ENCODE measurements at regions not wholly inside any gene's neighbourhood (a gene's known extent, or its start where the extent isn't known, plus 50 kb on each side); places are given as distances from the start of the nearest gene placed in this dataset.
A peak's percentile ranks its signal among the peaks of the same experiment; 100 is the strongest.
"Not testable (repeated sequence)": the region's sequence is repeated elsewhere in the genome, so short reads cannot be mapped to it uniquely, and the experiment has no call there.

- no peaks in the 10 kb centered on the region for H3K36me3 Mint-ChIP-seq (ENCODE audit: low read depth)
- H3K4me3 Mint-ChIP-seq, result no peak overlapping the region
- intact Hi-C loops (cut with micrococcal nuclease), result no loop called here
- peaks cover 1% of the 10 kb centered on the region for H3K27me3 Mint-ChIP-seq
- no peaks in the 10 kb centered on the region for H3K9me3 Mint-ChIP-seq
- no peak overlapping the region for H3K27ac Mint-ChIP-seq
- peaks cover 65% of the 10 kb centered on the region for H3K4me1 Mint-ChIP-seq (ENCODE audit: low read depth)
Measured at GRCh38 chr13:50286324-50286723, 271.1 kb downstream of the KCNRG start.

- intact Hi-C loops (cut with micrococcal nuclease), result no loop called here
- H3K4me3 Mint-ChIP-seq, result no peak overlapping the region
- peaks cover 65% of the 10 kb centered on the region for H3K4me1 Mint-ChIP-seq (ENCODE audit: low read depth)
- H3K27me3 Mint-ChIP-seq, result peaks cover 1% of the 10 kb centered on the region
- H3K9me3 Mint-ChIP-seq, result no peaks in the 10 kb centered on the region
- H3K36me3 Mint-ChIP-seq (ENCODE audit: low read depth), result no peaks in the 10 kb centered on the region
- peak overlapping the region; percentile 38 for H3K27ac Mint-ChIP-seq
Measured at GRCh38 chr13:50290186-50290585, 274.9 kb downstream of the KCNRG start.

GRCh38 chr13:50291611-50292010, 276.4 kb downstream of the KCNRG start:
- intact Hi-C loops (cut with micrococcal nuclease), result no loop called here
- no peak overlapping the region for H3K4me3 Mint-ChIP-seq
- peaks cover 56% of the 10 kb centered on the region for H3K4me1 Mint-ChIP-seq (ENCODE audit: low read depth)
- H3K27ac Mint-ChIP-seq, result no peak overlapping the region
- peaks cover 1% of the 10 kb centered on the region for H3K27me3 Mint-ChIP-seq
- no peaks in the 10 kb centered on the region for H3K9me3 Mint-ChIP-seq
- H3K36me3 Mint-ChIP-seq (ENCODE audit: low read depth), result no peaks in the 10 kb centered on the region

- peaks cover 57% of the 10 kb centered on the region for H3K4me1 Mint-ChIP-seq (ENCODE audit: low read depth)
- no peaks in the 10 kb centered on the region for H3K9me3 Mint-ChIP-seq
- H3K36me3 Mint-ChIP-seq (ENCODE audit: low read depth), result no peaks in the 10 kb centered on the region
- peaks cover 1% of the 10 kb centered on the region for H3K27me3 Mint-ChIP-seq
- peak overlapping the region; percentile 27 for H3K27ac Mint-ChIP-seq
- no peak overlapping the region for H3K4me3 Mint-ChIP-seq
- intact Hi-C loops (cut with micrococcal nuclease), result no loop called here
Measured at GRCh38 chr13:50292081-50292480, 276.8 kb downstream of the KCNRG start.

- H3K27ac Mint-ChIP-seq; H3K4me3 Mint-ChIP-seq; H3K27me3 Mint-ChIP-seq; H3K36me3 Mint-ChIP-seq (ENCODE audit: low read depth); H3K9me3 Mint-ChIP-seq; intact Hi-C loops (cut with micrococcal nuclease): not testable (repeated sequence)
- H3K4me1 Mint-ChIP-seq (ENCODE audit: low read depth), result peaks cover 64% of the 10 kb centered on the region
Measured at GRCh38 chr13:50294425-50294824, 279.2 kb downstream of the KCNRG start.

GRCh38 chr13:50299546-50300249, 284.5 kb downstream of the KCNRG start:
- H3K36me3 Mint-ChIP-seq (ENCODE audit: low read depth), result no peaks in the 10 kb centered on the region
- no peaks in the 10 kb centered on the region for H3K9me3 Mint-ChIP-seq
- intact Hi-C loops (cut with micrococcal nuclease), result no loop called here
- H3K4me1 Mint-ChIP-seq (ENCODE audit: low read depth), result peaks cover 16% of the 10 kb centered on the region
- peaks cover 2% of the 10 kb centered on the region for H3K27me3 Mint-ChIP-seq
- H3K27ac Mint-ChIP-seq, result no peak overlapping the region
- H3K4me3 Mint-ChIP-seq, result no peak overlapping the region

GRCh38 chr13:50303963-50304721, 288.9 kb downstream of the KCNRG start:
- Mint-ChIP-seq H3K36me3 (ENCODE audit: low read depth) (no peaks in the 10 kb centered on the region), H3K4me1 (ENCODE audit: low read depth) (peaks cover under 1% of the 10 kb centered on the region), H3K9me3 (no peaks in the 10 kb centered on the region), H3K27me3 (no peaks in the 10 kb centered on the region), H3K27ac (no peak overlapping the region), H3K4me3 (no peak overlapping the region)
- intact Hi-C loops (cut with micrococcal nuclease), result no loop called here

- Mint-ChIP-seq H3K4me1 (ENCODE audit: low read depth) (peaks cover 6% of the 10 kb centered on the region), H3K36me3 (ENCODE audit: low read depth) (no peaks in the 10 kb centered on the region), H3K4me3 (no peak overlapping the region), H3K27me3 (peaks cover 2% of the 10 kb centered on the region), H3K27ac (no peak overlapping the region), H3K9me3 (no peaks in the 10 kb centered on the region)
- intact Hi-C loops (cut with micrococcal nuclease), result no loop called here
Measured at GRCh38 chr13:50306156-50306555, 290.9 kb downstream of the KCNRG start.

GRCh38 chr13:50309318-50309717, 294.1 kb downstream of the KCNRG start:
- H3K9me3 Mint-ChIP-seq, result no peaks in the 10 kb centered on the region
- intact Hi-C loops (cut with micrococcal nuclease), result no loop called here
- H3K27ac Mint-ChIP-seq, result no peak overlapping the region
- H3K4me3 Mint-ChIP-seq, result no peak overlapping the region
- H3K4me1 Mint-ChIP-seq (ENCODE audit: low read depth), result peaks cover 6% of the 10 kb centered on the region
- H3K36me3 Mint-ChIP-seq (ENCODE audit: low read depth), result no peaks in the 10 kb centered on the region
- peaks cover 2% of the 10 kb centered on the region for H3K27me3 Mint-ChIP-seq

GRCh38 chr13:50309882-50310594, 294.8 kb downstream of the KCNRG start:
- Mint-ChIP-seq H3K27ac (no peak overlapping the region), H3K36me3 (ENCODE audit: low read depth) (no peaks in the 10 kb centered on the region), H3K27me3 (peaks cover 2% of the 10 kb centered on the region), H3K4me3 (no peak overlapping the region), H3K4me1 (ENCODE audit: low read depth) (peaks cover 6% of the 10 kb centered on the region), H3K9me3 (no peaks in the 10 kb centered on the region)
- intact Hi-C loops (cut with micrococcal nuclease), result no loop called here

GRCh38 chr13:50310734-50311133, 295.5 kb downstream of the KCNRG start:
- Mint-ChIP-seq H3K36me3 (ENCODE audit: low read depth) (no peaks in the 10 kb centered on the region), H3K27me3 (peaks cover 2% of the 10 kb centered on the region), H3K4me3 (no peak overlapping the region), H3K27ac (no peak overlapping the region), H3K9me3 (no peaks in the 10 kb centered on the region), H3K4me1 (ENCODE audit: low read depth) (peaks cover 6% of the 10 kb centered on the region)
- intact Hi-C loops (cut with micrococcal nuclease), result no loop called here

- H3K27me3 Mint-ChIP-seq, result no peaks in the 10 kb centered on the region
Measured at GRCh38 chr13:50318887-50319286, 303.6 kb downstream of the KCNRG start.

GRCh38 chr13:50319635-50320255, 304.5 kb downstream of the KCNRG start:
- Mint-ChIP-seq H3K9me3 (peaks cover 9% of the 10 kb centered on the region), H3K4me1 (ENCODE audit: low read depth) (no peaks in the 10 kb centered on the region), H3K27ac (no peak overlapping the region), H3K4me3 (no peak overlapping the region), H3K27me3 (no peaks in the 10 kb centered on the region), H3K36me3 (ENCODE audit: low read depth) (no peaks in the 10 kb centered on the region)
- intact Hi-C loops (cut with micrococcal nuclease), result no loop called here

More at GRCh38 chr13:50318887-50319286, 303.6 kb downstream of the KCNRG start:
- Mint-ChIP-seq H3K9me3 (peaks cover 2% of the 10 kb centered on the region), H3K27ac (no peak overlapping the region), H3K4me3 (no peak overlapping the region), H3K4me1 (ENCODE audit: low read depth) (no peaks in the 10 kb centered on the region), H3K36me3 (ENCODE audit: low read depth) (no peaks in the 10 kb centered on the region)
- intact Hi-C loops (cut with micrococcal nuclease), result no loop called here

Data from dendritic cell treated with granulocyte-macrophage colony-stimulating factor and Interleukin-4, amounts not matched to agents 40 ng/mL and 50 ng/mL, for 4 days (primary cell).